PC-9 (cell line): ENCODE measurements at regions not wholly inside any gene's neighbourhood (a gene's known extent, or its start where the extent isn't known, plus 50 kb on each side); places are given as distances from the start of the nearest gene placed in this dataset.

Experiments used
- EZH2 ChIP-seq: fragments of 200-600 bp; sonication (generic); IDR thresholded peaks from 2 replicates; pipeline ENCODE4 v1.8.0; 2017; ENCODE audit warnings: antibody characterized with exemption, low read depth
- TF ChIP-seq, protein P1 (sequence below): fragments of 200-600 bp; sonication (generic); conservative IDR thresholded peaks from 2 replicates; pipeline ENCODE4 v1.6.1; 2017; ENCODE audit warnings: mixed run types, antibody characterized with exemption, mild to moderate bottlenecking, moderate library complexity

- TF ChIP-seq, protein P1, sequence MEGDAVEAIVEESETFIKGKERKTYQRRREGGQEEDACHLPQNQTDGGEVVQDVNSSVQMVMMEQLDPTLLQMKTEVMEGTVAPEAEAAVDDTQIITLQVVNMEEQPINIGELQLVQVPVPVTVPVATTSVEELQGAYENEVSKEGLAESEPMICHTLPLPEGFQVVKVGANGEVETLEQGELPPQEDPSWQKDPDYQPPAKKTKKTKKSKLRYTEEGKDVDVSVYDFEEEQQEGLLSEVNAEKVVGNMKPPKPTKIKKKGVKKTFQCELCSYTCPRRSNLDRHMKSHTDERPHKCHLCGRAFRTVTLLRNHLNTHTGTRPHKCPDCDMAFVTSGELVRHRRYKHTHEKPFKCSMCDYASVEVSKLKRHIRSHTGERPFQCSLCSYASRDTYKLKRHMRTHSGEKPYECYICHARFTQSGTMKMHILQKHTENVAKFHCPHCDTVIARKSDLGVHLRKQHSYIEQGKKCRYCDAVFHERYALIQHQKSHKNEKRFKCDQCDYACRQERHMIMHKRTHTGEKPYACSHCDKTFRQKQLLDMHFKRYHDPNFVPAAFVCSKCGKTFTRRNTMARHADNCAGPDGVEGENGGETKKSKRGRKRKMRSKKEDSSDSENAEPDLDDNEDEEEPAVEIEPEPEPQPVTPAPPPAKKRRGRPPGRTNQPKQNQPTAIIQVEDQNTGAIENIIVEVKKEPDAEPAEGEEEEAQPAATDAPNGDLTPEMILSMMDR: no peak
- TF ChIP-seq EZH2: no peak
Observed at GRCh38 chr7:85733169-85733915, 546.5 kb upstream of the SEMA3D start.
